HG02884 (cell line): ENCODE measurements at regions not wholly inside any gene's neighbourhood (a gene's known extent, or its start where the extent isn't known, plus 50 kb on each side); places are given as distances from the start of the nearest gene placed in this dataset.

Source experiments
- ATAC-seq: cut with Tn5 transposase; IDR thresholded peaks from one replicate; pipeline ENCODE4 v1.9.1; 2021; ENCODE audit warnings: mild to moderate bottlenecking, moderate library complexity; ENCODE audit not compliant: unreplicated experiment

GRCh38 chr6:11926594-11927407, 85.3 kb upstream of the HIVEP1 start:
- ATAC-seq = no peak

DNA sequence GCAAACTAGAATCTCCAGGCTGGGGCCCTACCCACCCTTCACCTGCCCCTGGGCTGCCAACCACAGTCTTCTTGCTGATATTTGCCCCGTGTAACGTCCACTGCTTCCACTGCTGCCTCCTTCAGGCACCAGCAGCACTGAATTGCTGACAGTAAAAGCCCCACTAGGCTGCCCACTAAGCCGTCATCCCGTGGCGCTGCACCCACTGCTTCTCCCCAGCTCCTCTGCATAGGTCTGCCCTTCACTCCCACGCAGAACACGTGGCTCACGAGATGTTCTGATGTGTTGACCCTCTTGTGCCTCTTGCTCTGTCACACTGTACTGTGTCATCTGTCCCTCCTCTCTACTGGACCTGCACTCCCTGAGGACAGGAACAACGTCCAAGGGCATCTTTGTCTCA, 86.3 kb upstream of the HIVEP1 start:
- no peak for ATAC-seq

DNA sequence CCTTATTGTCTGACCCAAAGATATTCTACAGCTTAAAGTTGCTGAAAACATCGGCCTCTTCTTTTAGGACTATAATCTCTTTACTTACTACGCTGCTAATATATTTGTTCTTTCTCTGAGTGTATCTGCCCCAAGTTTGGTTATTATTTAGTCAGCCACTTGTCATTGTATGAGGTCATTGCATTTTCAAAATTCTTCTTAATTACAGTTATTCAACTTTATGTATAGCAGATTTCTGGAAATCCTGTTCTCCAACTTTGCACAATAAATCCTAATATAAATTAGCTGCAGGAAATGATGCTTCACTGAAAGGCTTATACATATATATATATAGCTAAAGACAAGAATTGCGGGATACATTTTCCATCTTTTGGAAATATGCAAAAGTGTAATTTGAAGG, 88.5 kb upstream of the HIVEP1 start:
- no peak for ATAC-seq

DNA sequence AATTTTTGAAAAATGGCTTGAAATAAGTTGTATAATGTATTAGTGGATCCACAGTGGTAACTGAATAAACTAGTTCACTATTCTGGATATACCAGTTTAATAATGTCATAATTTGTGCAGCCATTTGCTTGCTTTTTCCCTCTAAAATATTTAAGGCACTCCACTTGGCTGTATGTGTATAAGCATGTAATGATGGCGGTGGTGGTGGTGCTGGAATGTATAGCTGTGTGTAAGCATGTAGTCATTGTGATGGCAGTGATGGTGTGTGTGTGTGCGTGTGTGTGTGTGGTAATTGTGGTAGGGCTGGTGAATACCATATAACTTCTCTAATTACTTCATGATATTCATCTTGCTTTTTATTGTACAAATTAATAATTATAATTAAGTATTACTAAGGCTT, 89.2 kb upstream of the HIVEP1 start:
- no peak for ATAC-seq

DNA sequence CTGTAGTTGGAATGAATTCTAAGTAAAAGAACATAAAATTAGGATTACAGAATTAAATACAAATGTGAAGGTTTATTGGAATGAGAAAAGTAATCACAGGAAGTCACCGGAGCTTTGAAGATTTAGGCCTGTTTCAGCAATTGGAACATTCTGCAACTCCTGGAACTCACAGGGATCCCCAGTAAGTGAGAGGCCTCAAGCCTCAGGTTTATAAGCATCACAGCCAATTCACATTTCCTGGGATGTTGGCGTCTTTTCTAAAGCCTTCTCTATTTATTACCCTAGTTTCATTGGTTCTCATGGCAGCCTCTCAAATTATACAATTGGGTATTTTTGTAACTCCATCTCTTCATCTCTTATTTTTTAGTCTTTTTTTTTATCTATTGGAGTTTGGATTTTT, 90.4 kb upstream of the HIVEP1 start:
- ATAC-seq = no peak

- ATAC-seq = no peak
Observed at GRCh38 chr6:11921017-11921438, 91.1 kb upstream of the HIVEP1 start.

DNA sequence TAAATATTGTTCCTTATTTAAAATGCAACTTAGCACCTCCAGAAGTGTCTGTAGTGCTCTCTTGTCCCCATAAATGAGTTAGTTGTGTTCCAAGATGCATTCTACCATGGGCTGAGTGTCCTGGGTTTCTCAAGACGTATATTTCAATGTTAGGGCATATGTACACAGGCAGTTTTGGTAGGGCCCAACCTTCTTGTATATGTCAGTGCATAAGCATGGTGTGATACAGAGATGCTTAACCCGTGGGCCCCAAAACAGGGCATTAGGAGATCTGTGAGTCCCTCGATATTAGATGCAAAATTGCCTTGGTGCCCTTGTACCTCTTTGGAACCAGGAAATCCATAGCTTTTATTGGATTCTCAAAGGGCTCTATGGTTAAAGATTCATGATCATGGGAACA, 91.5 kb upstream of the HIVEP1 start:
- no peak for ATAC-seq

- no peak for ATAC-seq
Observed at GRCh38 chr6:11919771-11920440, 92.2 kb upstream of the HIVEP1 start.

- ATAC-seq = no peak
Observed at GRCh38 chr6:11918739-11919605, 93.1 kb upstream of the HIVEP1 start.

DNA sequence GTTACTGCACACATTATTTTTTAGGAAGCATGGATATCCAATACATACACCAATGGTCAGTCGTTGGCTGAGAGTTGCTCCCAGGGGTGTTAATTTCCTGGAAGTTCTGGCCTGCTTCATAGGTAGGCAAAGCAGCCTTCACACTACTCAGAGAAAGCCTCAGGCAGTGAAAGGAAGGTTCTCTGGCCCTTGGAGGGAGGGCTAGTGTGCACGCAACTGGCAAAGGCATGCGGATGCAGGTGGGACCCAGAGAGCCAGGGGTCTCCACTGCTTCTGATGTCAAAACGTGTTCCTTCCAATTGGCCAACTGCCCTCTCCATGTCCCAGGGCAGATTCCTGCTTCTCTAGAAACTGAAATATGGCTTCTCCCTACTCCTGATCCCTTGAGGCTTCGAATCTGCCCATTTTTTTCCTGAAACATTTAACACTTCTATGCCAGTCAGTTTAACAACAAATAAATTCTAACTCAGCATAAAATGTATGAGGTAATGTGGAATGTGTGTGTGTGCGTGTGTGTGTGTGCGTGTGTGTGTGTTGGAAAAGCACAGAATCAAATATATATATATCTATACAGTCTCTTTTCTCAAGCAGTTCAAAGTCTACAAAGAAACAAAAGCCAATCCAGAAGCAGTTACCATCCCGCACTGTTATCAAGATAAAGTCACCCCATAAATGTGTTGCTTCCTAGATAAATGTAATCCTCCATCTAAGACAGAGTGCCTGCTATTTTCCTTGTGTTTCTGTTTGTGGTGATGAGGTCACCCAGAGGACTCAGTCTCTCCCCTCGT, 94.0 kb upstream of the HIVEP1 start:
- ATAC-seq = no peak

DNA sequence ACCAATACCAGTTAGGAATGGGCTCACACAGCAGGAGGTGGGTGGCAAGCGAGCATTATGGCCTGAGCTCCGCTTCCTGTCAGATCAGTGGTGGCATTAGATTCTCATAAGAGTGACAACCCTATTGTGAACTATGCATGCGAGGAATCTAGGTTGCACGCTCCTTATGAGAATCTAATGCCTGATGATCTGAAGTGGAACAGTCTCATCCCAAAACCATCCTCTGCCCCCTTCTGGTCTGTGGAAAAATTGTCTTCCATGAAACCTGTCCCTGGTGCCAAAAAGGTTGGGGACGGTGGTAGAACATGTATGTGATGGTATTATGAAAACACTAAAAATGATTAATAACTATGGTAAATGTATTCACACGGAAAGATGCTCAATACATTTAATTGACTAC, 99.7 kb upstream of the HIVEP1 start:
- ATAC-seq = no peak

- ATAC-seq = no peak
Observed at GRCh38 chr6:11911538-11911937, 100.6 kb upstream of the HIVEP1 start.

DNA sequence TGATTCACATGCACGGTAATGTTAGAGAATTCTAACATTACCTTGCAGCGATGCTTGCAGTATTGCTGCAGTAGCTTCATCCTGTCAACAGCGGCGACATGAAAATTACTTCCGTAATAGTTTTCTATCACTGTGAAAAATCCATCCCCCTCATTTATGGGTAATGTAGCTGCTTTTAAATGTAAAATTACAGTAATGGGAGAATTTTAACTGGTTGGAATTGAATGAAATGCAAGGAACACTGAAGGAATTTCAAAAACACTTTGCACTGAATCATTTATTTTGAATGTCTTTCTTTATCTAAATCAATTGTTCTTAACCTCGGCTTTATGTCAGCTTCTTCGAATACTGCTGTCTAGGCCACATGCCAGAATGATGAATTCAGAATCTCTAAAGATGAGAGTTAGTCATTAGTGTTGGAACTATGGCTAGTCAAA, 102.4 kb upstream of the HIVEP1 start:
- ATAC-seq = no peak

- ATAC-seq = no peak
Observed at GRCh38 chr6:11908436-11909105, 103.5 kb upstream of the HIVEP1 start.

DNA sequence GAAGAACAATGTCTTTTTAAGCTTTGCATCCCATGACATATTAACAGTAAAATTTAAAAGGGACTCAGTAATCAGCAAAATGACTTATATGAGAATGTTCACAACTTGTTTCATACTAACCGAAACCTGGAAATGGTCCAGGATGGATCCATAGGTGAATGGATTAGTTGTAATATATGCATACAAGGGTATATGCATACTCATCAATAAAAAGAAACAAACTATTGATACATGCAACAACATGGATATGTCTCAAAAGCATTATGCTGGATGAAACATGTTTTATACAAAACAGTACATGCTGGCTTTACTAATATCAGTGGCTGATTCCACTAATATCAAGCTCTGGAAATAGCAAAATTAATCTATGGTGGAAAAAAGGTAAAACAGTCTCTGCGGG, 108.5 kb upstream of the HIVEP1 start:
- no peak for ATAC-seq

DNA sequence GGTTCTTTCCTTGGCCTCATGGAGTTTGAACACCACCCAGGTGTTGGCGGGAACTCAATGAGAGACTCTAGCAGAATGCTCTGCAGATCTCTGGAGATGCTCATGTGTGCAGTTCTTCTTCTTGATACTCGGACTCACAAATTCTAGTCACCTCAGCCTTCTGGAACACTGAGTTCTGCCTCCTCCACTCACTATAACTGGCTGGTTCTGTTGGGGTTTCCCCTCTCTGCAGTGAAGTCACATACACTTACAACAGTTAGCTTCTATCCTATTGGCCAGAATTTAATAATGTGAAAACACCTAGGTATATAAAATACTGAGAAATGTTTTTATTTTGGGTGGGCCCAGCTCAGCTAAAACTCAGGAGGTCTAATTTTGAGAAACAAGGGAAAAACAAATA, 109.6 kb upstream of the HIVEP1 start:
- no peak for ATAC-seq

GRCh38 chr6:11900662-11901598, 111.2 kb upstream of the HIVEP1 start:
- ATAC-seq = no peak

- no peak for ATAC-seq
Observed at GRCh38 chr6:11899645-11900044, 112.5 kb upstream of the HIVEP1 start.

GRCh38 chr6:11894212-11894611, 115.6 kb upstream of the ADTRP start:
- ATAC-seq = no peak
